Ecto neural progenitor cell (in vitro differentiated cells): ENCODE measurements at regions not wholly inside any gene's neighbourhood (a gene's known extent, or its start where the extent isn't known, plus 50 kb on each side); places are given as distances from the start of the nearest gene placed in this dataset.

ENCODE experiments used
- DNase-seq: peaks from one replicate; pipeline ENCODE4 v3.0.0-alpha.2; 2018; ENCODE audit warnings: low spot score

- DNase-seq = no peak
Observed at GRCh38 chr4:136841526-136841925, 690.8 kb downstream of the PCDH18 start.

GRCh38 chr4:136838607-136839006 is 693.7 kb downstream of the PCDH18 start:
- DNase-seq = no peak

GRCh38 chr4:136831553-136831952 is 700.7 kb downstream of the PCDH18 start:
- no peak for DNase-seq

GRCh38 chr4:136829280-136829679 is 703.0 kb downstream of the PCDH18 start:
- no peak for DNase-seq

GRCh38 chr4:136823020-136823419 is 709.3 kb downstream of the PCDH18 start:
- no peak for DNase-seq

- no peak for DNase-seq
Observed at GRCh38 chr4:136818811-136819330, 713.4 kb downstream of the PCDH18 start.

- DNase-seq = no peak
Observed at GRCh38 chr4:136812100-136812880, 720.0 kb downstream of the PCDH18 start.

GRCh38 chr4:136811496-136812077 is 720.7 kb downstream of the PCDH18 start:
- no peak for DNase-seq

- no peak for DNase-seq
Observed at GRCh38 chr4:136810626-136811025, 721.7 kb downstream of the PCDH18 start.

GRCh38 chr4:136806844-136807243 is 725.5 kb downstream of the PCDH18 start:
- DNase-seq = no peak

- DNase-seq = no peak
Observed at GRCh38 chr4:136805617-136806016, 726.7 kb downstream of the PCDH18 start.

GRCh38 chr4:136803433-136803832 is 728.9 kb downstream of the PCDH18 start:
- no peak for DNase-seq

- no peak for DNase-seq
Observed at GRCh38 chr4:136800248-136800647, 732.0 kb downstream of the PCDH18 start.

- no peak for DNase-seq
Observed at GRCh38 chr4:136796953-136797352, 735.3 kb downstream of the PCDH18 start.

GRCh38 chr4:136793848-136794247 is 738.4 kb downstream of the PCDH18 start:
- no peak for DNase-seq

- DNase-seq = no peak
Observed at GRCh38 chr4:136784326-136784725, 748.0 kb downstream of the PCDH18 start.

- DNase-seq = no peak
Observed at GRCh38 chr4:136769717-136770116, 762.6 kb downstream of the PCDH18 start.

GRCh38 chr4:136768925-136769275 is 763.4 kb downstream of the PCDH18 start:
- DNase-seq = peak; percentile 48

- DNase-seq = no peak
Observed at GRCh38 chr4:136768213-136768924, 763.9 kb downstream of the PCDH18 start.

- DNase-seq = no peak
Observed at GRCh38 chr4:136763919-136764318, 768.4 kb downstream of the PCDH18 start.

GRCh38 chr4:136755531-136755916 is 776.8 kb downstream of the PCDH18 start:
- DNase-seq = no peak

GRCh38 chr4:136754810-136755530 is 777.3 kb downstream of the PCDH18 start:
- no peak for DNase-seq
